ENCODE measurements at regions not wholly inside any gene's neighbourhood (a gene's known extent, or its start where the extent isn't known, plus 50 kb on each side); places are given as distances from the start of the nearest gene placed in this dataset.
A peak's percentile ranks its signal among the peaks of the same experiment; 100 is the strongest.

DNA sequence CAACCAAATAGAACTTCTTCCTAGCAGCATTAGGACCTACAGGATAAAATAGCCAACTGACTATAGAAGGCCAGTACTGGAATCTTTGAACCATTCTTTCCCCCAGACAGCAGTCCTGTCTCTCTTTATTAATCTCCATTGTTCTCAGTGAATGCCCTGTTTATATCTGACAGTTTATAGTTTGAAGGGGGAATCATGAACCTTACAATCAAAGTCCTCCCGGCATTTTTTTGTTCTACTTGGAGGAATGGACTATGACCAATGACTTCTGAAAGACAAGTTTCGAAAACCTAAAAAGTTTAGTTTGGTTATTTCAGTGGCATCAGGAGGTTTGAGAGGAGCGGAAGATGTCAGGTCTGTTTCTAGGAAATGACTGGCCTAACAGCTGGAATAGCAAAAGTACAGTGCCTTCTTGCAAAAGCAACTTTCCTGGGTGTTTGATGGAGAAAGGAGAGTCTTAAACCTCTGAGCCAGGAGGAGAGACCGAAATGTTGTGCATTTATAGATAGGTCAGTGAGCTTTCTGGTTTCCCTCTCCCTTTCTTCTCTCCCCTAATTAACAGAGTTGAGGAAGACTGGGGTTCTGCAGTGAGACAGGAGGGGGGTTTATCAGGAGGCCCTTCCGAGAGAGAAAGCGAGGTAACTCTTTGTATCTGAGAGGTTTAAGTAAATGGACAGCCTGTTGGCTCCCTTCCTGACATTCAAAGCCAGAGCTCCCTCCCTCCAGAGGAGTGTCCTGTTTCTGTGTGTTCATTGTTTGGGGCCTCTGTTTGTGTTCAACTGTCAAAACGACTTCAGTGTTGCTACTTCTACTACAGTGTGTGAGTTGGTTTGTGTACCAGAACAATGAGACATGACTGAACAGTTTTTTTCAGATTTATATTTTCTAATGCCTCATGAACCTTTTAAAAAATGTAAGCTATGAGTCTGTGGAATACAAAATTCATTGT lies 383.0 kb upstream of the RARB start:
- peak; percentile 79 for DNase-seq (ENCODE audit: low spot score)

DNA sequence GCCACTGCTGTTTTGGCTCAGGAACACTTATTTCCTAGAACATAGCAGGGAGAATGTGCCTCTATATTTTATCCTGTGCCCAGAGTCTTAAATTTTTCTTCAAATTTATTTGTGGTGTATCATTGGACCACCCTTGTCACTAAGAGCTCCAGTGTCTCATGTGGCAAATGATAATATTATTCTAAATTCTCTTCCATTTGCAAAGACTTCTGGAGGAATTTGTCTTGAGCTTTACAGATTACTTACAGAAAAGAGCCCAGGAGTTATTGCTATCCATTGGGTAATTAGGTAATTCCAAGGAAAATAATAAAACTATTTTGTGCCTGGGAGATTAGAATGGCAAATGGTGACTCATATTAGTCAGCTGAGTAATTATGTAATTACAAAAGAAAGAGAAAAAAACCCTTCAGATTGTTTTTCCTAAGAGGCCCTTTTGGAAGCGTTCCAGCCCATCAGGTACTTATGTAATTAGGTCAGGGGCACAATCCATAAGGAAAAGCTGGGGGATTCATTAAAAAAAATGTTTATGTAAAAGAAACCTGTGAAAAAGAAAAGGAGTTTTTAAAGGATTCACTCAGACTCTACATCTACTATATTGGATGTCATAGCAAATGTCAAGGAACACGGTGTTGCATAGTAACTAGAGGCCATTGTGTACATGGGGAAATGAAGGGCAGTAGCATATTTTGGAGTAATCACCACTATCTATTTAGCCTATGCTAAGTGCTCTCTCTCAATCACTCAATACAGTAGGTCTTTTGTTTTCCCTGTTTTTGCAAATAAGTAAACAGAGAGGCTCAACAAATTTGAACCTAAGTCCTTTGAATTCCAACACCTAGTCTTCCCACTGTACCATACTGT lies 380.9 kb upstream of the RARB start:
- no peak for DNase-seq (ENCODE audit: low spot score)

DNA sequence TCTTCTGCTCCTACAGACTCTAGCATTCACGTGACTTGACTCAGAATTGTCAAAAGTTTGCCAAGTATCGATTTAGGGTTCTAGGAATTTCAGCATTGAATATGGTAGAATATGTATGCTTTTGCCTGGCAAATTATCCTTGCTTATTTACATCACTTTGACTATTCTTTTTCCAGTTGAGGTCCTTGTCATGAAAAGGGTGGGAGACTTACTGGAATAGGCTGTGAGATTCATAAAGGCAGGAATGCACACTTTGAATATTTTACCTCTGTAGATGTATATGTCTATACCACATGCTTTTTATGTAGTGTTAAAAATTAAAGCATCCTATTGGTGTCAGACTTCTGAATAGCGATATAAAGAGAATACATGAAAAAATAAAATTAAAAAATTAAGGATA lies 378.8 kb upstream of the RARB start:
- no peak for DNase-seq (ENCODE audit: low spot score)

DNA sequence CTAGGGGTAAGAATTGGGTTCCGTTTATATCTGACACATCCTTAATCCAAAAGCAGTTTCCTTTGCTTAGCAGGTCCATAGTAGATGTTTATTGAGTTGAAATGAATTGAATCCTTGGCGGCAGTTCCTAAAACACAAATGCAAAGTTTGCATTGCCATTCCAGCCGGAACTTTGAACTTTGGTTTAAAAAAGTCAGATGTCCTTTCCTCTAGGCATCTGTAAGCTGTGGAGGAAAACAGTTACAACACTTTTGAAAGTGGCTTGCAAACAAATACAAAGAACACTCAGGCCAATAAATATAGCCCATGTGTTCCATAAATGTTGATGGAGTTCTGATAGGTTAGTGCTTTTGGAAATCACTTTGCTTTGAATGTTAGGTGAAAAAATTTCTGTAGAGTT lies 374.7 kb upstream of the RARB start:
- no peak for DNase-seq (ENCODE audit: low spot score)

DNA sequence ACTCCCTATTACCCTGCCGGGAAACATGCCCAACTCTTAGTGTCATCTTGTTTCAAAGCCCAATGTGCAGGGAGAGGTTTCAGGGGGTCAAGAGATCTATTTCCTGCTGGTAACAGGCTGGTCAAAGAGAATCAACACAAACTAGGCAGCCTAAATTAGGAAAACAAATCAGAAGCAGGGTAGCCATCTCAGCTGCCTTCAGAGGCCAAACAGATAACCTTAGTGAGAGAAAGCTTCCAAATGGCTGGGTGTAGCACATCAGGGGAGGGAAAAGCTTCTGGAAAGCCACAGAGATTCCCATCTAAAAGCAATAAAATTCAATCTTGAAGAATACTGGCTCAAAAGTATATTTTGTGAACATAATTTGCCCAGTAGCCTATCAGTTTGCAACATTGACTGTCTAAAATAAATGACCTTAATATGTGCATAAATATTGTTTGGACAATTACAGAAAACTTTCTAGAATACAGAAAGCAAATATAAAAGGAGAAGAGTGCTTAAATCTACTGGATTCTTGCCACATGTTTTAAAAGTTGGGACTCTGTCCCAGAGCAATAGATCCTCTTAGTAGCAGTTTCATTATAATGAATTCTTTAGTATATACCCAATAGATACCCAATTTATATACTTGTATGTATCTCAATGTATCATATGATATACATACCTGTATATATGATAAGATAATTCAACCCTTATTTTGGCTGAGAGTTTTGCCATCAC lies 371.9 kb upstream of the RARB start:
- DNase-seq (ENCODE audit: low spot score), result no peak

DNA sequence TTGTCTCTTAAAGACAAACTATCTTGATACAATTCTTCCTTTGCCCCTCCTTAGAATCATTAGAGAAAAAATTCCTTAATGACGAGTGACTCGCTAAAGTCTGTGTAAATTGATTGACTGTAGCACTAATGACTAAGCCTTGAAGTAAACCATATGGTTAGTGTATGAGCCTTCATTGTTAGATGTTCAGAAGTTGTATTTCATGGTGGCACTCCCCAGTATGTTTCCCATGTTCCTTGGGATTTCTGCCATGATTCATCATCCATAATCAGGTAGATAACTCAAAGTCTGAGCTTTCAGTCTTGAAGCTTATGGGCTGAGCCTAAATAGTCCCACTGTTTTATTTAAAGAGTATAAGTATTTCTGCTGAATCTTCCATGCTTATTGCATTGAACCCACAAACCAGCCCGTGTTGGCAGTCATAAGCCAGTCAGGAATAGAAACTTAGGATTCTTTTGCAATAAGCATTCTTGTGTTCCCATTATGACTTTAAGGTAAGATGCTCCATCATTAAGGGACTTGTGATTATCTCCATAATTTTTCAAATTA lies 371.2 kb upstream of the RARB start:
- no peak for DNase-seq (ENCODE audit: low spot score)

DNA sequence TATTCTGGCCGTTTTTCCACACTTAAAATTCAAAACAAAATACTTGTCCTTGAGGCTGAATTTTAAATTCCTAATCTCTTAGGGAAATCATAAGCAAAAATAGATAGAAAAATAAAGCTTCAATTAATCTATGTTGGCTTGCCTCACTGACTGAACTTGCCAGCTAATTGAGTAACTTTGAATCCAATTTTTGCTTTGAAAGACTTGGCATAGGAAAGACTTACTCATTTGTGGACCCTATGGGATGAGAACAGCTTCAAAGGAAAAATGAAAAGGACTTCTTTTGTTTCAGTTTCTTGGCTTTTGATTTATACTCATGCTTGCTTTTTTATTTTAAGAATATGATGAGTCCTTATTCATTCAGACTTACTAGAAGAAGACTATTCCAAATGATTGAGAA lies 370.7 kb upstream of the RARB start:
- no peak for DNase-seq (ENCODE audit: low spot score)

DNA sequence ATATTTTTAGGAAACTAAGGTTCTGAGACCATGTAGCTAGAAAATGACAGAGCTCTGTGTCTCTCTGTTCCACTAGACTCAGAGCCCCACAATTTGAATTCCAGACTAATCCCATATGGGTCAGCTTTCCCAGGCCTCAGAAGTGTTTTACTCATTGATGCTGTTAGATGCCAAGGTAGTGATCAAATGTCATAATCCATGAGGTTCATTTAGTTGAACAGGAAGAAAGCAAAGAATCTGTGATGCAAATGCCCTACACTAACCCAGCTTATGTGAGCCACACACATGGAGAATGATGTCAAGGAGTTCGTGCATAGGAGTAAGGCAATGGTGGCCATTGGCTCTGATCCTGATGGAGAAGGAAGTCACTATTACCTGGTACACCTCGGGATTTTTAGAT lies 363.4 kb upstream of the RARB start:
- no peak for DNase-seq (ENCODE audit: low spot score)

DNA sequence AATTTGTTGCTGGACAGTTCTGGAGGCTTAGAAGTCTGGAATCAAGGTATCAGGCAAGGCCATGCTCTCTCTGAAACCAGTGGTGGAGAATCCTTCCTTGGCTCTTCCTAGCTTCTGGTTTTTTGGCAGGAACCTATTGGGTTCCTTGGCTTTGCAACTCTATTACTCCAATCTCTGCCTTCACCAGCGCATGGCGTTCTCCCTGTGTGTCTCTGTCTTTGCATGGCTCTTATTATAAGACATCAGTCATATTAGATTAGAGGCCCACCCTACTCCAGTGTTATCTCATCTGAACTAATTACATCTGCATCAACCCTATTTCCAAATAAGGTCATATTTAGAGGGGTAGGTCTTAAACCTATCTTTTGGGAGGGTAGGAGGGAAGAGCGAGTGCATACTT lies 358.1 kb upstream of the RARB start:
- no peak for DNase-seq (ENCODE audit: low spot score)

DNA sequence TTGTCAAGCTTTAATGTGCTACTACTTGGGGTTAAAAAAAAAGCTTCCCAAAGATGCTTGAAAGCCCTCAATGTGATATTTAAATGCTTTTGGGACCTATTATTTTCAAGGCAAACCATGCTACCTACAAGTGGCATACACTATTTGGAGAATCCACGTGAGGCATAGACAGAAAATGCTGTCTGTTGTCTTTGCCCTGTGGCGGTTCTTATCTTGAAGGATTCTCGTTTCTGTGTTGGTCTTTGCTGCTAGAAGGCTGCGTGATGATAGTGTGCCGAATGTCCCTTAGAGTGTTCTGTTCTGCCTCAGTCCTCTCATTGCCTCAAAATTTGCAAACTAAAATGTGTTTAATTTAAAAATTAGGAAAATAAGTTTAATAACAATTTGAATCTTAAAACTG lies 356.2 kb upstream of the RARB start:
- DNase-seq (ENCODE audit: low spot score), result no peak

DNA sequence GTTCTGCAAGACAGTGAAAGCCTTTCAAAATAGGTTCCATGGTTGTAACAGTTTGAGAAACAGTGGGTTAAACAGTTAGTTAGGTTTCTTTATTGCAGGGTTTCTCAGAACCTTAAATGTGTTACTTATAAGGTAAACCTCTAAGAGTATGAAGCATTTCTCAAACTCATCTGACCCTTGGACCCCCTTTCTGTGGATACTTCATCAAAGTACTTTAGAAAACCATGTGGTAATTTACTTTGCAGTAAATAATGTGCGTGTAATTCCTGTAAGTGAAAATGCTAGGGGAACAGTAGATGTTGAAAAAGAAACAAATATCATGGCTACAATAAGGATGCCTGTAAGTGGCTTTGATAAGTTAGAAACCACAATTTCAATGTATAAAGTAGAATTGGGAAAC lies 354.6 kb upstream of the RARB start:
- no peak for DNase-seq (ENCODE audit: low spot score)

DNA sequence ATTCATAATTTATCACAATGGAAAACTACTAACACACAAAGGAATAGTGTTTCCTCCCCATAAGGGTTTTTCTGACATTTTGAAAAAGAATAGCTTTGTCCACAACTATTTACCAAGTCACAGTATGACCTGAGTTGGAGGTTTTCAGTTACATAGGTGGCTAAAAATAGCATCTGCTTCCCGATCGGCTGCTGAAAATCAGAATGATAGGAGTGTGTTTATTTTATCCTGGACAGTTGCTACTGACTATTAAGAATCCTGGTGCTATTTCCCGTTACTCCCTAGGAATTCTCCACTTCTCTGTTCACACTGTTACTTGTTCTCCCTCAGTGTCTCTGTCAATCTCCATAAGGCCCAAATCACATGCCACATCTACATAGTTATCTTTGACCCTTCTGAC lies 353.9 kb upstream of the RARB start:
- DNase-seq (ENCODE audit: low spot score), result no peak

DNA sequence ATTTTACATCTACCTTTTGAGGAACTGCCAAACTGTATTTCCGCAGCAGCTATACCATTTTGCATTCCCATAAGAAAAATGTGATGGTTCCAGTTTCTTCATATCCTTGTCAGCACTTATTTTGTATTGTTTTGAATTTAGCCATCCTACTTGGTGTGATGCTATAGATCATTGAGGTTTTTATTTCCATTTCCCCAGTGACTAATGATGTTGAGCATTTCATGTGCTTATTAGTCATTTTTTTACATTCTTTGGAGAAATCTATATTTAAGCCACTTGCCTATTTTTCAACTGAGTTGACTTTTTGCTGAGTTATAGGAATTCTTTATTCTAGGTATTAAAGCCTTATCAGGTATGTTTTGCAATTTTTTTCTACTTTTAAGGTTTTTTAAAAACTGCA lies 347.6 kb upstream of the RARB start:
- DNase-seq (ENCODE audit: low spot score), result no peak

DNA sequence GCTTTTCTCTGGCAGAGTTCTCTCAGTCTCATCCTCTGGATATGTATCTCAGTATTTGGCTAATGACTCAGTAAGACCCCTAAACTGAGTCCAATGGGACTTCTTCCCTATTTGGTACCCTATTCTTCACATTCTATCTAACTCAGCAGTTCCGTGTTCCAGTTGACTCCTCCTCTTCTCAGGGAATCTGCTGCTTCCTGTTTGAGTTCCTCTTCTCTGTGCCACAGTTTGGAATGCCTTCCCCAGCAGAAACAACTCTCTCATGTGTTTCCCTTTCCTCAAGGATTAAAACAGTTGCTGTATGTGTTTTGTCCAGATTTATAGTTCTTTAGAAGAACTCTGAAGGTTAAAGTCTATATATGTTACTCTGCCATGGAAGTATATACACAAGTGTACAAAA lies 344.0 kb upstream of the RARB start:
- no peak for DNase-seq (ENCODE audit: low spot score)

DNA sequence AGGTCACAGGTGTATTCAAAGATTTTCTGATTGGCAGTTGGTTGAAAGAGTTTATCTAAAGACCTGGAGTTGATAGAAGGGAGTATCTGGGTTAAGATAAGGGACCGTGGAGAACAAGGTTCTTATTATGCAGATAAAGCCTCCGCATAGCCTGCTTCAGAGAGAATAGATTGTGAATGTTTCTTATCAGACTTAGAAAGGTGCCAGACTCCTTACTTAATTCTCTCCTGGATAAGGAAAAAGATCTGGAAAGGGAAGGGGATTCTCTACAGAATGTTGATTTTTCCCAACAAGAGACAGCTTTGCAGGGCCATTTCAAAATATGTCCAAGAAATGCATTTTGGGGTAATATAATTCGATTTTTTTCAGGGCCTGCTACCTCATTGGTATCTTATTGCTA lies 341.3 kb upstream of the RARB start:
- no peak for DNase-seq (ENCODE audit: low spot score)

DNA sequence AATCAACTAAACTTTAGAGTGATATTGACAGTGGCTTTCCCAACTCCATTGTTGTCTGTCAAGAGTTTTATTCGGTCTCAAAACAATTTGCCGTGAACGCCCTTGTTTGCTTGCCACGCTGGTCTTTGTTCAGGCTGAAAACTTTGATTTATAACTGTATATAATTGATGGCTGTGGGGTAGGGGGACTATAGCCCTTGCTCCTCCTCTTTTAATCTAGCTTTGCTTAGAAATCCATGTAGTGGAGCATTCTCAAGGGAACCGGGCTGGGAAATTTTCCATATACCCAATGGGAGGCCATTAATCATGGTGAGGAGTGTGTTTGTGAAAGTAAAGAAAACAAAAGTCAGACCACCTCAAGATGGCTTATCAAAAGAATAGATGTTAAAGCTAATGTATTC lies 339.8 kb upstream of the RARB start:
- DNase-seq (ENCODE audit: low spot score), result no peak

DNA sequence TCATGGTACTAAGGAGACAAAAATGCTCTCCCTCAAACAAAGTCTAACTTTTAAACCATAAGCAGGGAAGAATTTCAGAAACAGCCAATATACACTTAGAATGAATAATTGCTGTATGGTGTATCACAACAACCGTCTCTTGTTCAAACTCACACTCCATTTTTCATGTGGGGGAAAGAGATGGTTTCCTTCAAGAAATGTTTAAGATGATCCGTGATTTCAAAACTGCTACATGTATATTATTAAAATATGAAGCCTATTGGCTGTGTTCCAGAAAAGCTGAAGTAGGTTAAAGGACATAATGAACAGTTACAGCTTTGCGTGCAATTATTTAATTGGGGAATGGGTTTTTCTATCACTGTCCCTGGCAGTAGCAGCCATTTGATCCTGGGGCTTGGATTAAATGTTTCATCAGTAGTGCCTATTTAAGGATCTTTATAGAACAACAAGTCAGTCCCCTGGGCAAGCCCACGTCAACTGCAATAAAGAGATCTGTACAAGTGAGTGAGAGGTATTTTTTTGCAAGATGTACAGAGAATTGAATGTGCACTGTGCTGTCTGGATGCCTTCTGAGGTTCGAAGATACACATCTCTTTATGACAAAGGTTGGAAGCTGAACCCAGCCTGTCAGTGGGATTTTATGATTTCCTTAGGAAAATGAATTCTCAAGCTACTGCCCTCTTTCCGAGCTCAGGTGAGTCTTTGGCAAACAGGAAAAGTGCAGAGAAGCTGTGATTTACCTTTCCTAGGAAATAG lies 337.2 kb upstream of the RARB start:
- no peak for DNase-seq (ENCODE audit: low spot score)

DNA sequence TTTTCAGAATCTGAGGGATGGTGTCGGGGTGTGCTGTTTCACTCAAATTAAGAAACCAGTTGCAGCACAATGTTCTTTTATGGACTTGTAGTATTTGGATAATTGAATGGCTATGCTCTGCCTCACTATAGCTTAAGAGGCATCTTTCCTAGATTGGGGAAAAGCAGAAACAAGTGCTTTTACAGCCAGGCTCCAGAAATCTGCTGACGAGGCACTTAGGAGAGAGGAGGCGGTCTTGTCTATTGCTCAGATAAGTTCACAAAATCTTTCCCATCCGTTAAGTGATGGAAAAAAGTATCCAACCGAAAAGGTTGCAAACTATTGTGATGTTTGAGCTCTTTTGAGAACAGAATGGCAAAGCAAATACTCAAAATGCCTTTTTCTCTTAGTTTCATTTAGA lies 336.1 kb upstream of the RARB start:
- no peak for DNase-seq (ENCODE audit: low spot score)

DNA sequence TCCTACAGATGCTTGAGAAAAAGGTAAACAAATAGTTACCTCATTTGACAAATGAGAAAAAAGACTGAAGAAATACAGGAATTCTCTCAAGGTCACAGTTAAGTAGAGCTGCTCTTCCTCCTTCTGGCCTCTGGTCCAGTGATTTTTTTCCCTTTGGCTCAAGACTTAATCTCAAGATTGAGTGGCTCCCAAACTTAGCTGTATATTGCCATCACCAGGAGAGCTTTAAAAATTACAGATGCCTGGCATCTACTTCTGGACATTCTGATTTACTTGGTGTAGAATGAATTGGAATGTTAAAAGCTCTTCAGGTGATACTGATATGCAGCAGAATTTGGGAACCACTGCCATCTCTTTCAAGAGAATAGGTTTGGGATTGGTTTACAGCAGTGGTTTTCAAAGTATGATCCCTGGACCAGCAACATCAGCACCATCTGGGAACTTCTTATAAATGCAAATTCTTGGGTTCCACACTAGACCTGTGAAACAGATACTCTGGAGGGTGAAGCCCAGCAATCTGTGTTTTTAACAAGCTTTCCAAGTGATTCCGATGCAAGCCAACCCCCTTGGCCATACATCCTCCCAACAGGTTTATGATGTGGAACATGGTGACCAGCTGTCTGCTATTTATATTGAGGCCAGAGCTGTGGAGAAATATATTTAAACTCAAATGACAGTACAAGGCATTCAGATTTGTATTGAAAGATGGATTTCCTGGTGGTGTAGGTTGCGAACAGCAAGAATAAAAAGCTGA lies 333.0 kb upstream of the RARB start:
- peak; percentile 13 for DNase-seq (ENCODE audit: low spot score)

DNA sequence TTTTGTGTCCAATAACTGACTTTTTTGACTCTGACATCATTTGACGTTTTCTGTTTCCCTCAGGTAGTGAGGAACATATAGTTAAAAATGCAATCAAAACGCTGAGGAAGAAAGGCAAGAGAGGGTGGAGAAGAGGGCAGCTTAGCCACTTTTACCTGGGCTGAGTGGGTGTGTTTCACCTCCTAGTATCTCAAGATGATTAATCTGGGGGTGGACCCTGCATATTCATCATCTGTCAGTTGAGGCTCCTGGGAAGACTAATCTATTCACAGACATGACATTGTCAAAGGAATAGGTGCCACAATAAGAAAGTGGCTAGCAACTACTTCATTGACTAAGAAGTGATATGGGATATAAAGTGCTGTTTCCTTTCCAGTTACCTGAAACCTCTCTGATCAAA lies 331.5 kb upstream of the RARB start:
- DNase-seq (ENCODE audit: low spot score), result no peak

DNA sequence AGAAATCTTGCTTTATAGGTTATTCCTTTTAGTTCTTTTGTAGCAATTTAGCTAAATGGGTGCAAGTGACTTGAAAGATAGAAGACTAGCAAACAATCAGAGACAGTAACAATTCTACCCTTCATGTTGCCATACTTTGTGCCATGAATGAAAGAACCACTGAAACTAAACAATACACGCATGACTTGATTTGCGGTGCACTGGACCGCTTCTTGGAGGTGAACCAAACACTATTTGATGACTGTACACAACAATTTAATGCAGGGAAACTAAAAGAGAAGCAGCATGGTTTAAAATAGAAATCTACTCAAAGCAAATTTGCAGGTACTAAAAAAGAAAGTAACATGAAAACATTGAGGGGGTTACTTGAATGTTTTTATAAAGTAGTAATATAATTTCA lies 331.0 kb upstream of the RARB start:
- no peak for DNase-seq (ENCODE audit: low spot score)

Data from Ammon's horn (tissue), 1 donor.